DOHH2 (cell line): ENCODE measurements at regions not wholly inside any gene's neighbourhood (a gene's known extent, or its start where the extent isn't known, plus 50 kb on each side); places are given as distances from the start of the nearest gene placed in this dataset.

Experiments
- EZH2phosphoT487 ChIP-seq: fragments of 200-600 bp; sonication (generic); IDR thresholded peaks from 2 replicates; pipeline ENCODE4 v1.6.1; 2017; ENCODE audit warnings: borderline replicate concordance, mild to moderate bottlenecking, antibody characterized with exemption, low read length, moderate library complexity, mixed read lengths
- TF ChIP-seq, protein P1 (sequence below): fragments of 200-600 bp; sonication (generic); IDR thresholded peaks from one replicate; pipeline ENCODE4 v1.5.1; 2014; ENCODE audit warnings: antibody characterized with exemption, mild to moderate bottlenecking, low read depth, low read length; ENCODE audit not compliant: poor library complexity, severe bottlenecking

DNA sequence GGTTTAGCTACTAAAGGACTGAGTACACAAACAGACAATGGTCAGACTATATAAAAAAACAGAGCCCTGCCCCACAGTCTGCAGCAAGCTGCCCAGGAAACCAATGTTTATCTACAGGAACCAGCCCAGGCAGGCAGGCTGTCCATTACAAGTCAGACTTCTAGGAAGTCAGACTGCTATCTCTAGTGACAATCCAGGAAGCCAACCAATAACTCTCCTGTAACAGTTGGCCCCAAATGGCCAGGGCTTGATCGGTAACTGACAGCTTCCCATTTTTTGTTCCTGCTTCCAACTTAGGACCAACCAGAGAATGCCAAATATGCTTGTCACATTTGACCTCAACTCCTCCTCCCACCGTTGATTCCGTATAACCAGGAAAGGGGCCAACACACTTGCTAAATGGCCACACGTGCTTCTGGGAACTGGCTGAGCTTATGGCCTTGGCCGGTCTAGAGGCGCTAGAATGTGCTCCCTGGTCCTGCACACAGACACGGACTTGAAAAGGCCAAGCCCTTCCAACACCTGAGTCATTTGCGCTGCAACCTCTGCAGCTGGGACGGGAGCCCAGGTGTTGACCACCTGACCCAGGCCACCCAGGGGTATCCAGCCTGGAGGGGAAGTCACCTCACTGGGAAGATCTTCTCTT lies 79.6 kb upstream of the CDK20 start:
- TF ChIP-seq, protein P1, sequence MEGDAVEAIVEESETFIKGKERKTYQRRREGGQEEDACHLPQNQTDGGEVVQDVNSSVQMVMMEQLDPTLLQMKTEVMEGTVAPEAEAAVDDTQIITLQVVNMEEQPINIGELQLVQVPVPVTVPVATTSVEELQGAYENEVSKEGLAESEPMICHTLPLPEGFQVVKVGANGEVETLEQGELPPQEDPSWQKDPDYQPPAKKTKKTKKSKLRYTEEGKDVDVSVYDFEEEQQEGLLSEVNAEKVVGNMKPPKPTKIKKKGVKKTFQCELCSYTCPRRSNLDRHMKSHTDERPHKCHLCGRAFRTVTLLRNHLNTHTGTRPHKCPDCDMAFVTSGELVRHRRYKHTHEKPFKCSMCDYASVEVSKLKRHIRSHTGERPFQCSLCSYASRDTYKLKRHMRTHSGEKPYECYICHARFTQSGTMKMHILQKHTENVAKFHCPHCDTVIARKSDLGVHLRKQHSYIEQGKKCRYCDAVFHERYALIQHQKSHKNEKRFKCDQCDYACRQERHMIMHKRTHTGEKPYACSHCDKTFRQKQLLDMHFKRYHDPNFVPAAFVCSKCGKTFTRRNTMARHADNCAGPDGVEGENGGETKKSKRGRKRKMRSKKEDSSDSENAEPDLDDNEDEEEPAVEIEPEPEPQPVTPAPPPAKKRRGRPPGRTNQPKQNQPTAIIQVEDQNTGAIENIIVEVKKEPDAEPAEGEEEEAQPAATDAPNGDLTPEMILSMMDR: no peak
- TF ChIP-seq EZH2phosphoT487: no peak
